HG03565 (cell line): ENCODE measurements at regions not wholly inside any gene's neighbourhood (a gene's known extent, or its start where the extent isn't known, plus 50 kb on each side); places are given as distances from the start of the nearest gene placed in this dataset.

Experiments used
- ATAC-seq: cut with Tn5 transposase; IDR thresholded peaks from one replicate; pipeline ENCODE4 v1.9.1; 2021; ENCODE audit warnings: mild to moderate bottlenecking, moderate library complexity; ENCODE audit not compliant: unreplicated experiment

- no peak for ATAC-seq
Measured at GRCh38 chr13:105291987-105292386, 1243.5 kb downstream of the EFNB2 start.

GRCh38 chr13:105290596-105290995, 1244.9 kb downstream of the EFNB2 start:
- no peak for ATAC-seq

- no peak for ATAC-seq
Measured at GRCh38 chr13:105285526-105285925, 1249.9 kb downstream of the EFNB2 start.

- no peak for ATAC-seq
Measured at GRCh38 chr13:105282406-105283285, 1252.8 kb downstream of the EFNB2 start.

GRCh38 chr13:105278943-105279381, 1256.5 kb downstream of the EFNB2 start:
- no peak for ATAC-seq

GRCh38 chr13:105276571-105276970, 1258.9 kb downstream of the EFNB2 start:
- no peak for ATAC-seq

GRCh38 chr13:105273665-105274222, 1261.7 kb downstream of the EFNB2 start:
- no peak for ATAC-seq

- no peak for ATAC-seq
Measured at GRCh38 chr13:105272660-105273631, 1262.5 kb downstream of the EFNB2 start.

- no peak for ATAC-seq
Measured at GRCh38 chr13:105266615-105267014, 1268.8 kb downstream of the EFNB2 start.

- ATAC-seq = no peak
Measured at GRCh38 chr13:105262579-105262978, 1272.9 kb downstream of the EFNB2 start.

GRCh38 chr13:105259426-105259825, 1276.0 kb downstream of the EFNB2 start:
- no peak for ATAC-seq

GRCh38 chr13:105255472-105255871, 1280.0 kb downstream of the EFNB2 start:
- no peak for ATAC-seq

- ATAC-seq = no peak
Measured at GRCh38 chr13:105251293-105251692, 1284.2 kb downstream of the EFNB2 start.

- ATAC-seq = no peak
Measured at GRCh38 chr13:105247830-105248229, 1287.6 kb downstream of the EFNB2 start.

- ATAC-seq = no peak
Measured at GRCh38 chr13:105240371-105240770, 1295.1 kb downstream of the EFNB2 start.

GRCh38 chr13:105232439-105232838, 1303.0 kb downstream of the EFNB2 start:
- ATAC-seq = no peak

- no peak for ATAC-seq
Measured at GRCh38 chr13:105232006-105232405, 1303.5 kb downstream of the EFNB2 start.

GRCh38 chr13:105231579-105231978, 1303.9 kb downstream of the EFNB2 start:
- ATAC-seq = no peak

- ATAC-seq = no peak
Measured at GRCh38 chr13:105220881-105221280, 1314.6 kb downstream of the EFNB2 start.

GRCh38 chr13:105220063-105220462, 1315.4 kb downstream of the EFNB2 start:
- no peak for ATAC-seq

GRCh38 chr13:105219651-105220050, 1315.8 kb downstream of the EFNB2 start:
- no peak for ATAC-seq
